ENCODE measurements at regions not wholly inside any gene's neighbourhood (a gene's known extent, or its start where the extent isn't known, plus 50 kb on each side); places are given as distances from the start of the nearest gene placed in this dataset.
"Not testable (repeated sequence)": the region's sequence is repeated elsewhere in the genome, so short reads cannot be mapped to it uniquely, and the experiment has no call there.

DNA sequence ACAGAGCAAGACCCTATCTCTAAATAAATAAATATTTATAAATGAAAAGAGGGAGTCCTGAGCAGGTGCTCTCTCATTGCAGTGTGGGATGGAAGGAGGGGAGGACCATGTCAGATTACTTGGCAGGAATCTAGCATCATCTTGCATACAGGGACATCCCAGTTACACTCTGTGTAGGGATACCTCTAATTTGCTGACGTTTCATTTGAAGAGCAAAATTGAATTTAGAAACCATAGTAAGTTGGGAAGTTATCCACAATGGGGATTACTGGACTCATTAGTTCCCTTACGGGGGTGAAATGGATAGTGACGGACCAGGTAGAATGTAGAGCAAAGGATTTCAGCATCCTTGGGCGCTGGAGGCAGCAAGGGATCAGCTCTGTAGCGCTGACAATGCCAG is 52.1 kb downstream of the ARHGEF18 start:
- DNase-seq, result no peak

DNA sequence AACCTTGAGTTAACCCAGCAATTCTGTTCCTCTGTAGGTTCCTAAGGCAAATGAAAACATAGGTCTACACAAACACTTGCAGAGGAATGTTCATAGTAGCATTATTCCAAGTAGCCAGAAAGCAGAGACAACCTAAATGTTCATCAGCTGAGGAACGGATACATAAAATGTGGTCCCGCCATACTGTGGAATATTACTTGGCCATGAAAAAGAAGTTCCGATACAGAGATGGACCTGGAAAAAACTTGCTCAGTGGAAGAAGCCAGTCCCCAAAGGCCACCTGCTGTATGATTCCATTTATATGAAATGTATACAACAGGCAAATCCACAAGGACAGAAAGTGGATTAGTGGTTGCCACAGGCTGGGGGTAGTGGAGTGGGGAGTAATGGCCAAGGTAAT is 53.0 kb downstream of the ARHGEF18 start:
- DNase-seq, result no peak

DNA sequence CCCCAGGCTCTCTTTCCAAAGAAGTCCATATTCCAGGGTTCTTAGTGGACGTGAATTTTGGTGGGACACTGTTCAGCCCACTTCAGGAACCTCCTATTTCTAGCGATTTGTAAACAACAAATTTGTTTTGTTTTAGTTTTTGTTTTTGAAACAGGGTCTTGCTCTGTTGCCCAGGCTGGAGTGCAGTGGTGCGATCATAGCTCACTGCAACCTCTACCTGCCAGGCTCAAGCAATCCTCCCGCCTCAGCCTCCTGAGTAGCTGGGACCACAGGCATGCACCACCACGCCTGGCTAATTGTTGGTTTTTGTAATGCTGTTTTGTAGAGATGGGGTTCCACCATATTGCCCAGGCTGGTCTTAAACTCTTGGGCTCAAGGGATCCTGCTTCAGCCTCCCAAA is 56.7 kb downstream of the ARHGEF18 start:
- DNase-seq, result not testable (repeated sequence)

GRCh38 chr19:7408251-7408650 is 59.5 kb downstream of the ARHGEF18 start:
- no peak for DNase-seq

- DNase-seq, result no peak
Measured at GRCh38 chr19:7410946-7411345, 62.2 kb downstream of the ARHGEF18 start.

DNA sequence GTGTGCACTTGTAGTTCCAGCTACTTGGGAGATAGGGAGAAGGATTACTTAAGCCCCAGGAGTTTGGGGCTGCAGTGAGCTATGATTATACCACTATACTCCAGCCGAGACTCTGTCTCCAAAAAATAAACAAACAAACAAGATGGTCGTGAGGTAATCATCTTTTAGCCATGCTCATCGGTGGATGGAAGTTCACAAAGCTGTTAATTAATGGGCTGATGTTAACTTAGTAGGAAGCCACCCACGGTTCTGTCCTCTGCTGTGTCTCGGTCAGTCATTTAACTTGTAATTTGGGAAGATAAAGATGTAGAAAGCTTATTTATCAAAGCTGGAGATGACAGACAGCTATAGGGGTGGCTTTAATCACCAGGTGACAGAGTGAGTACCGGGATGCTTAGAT is 64.9 kb downstream of the ARHGEF18 start:
- DNase-seq, result no peak

GRCh38 chr19:7415163-7415856 is 66.6 kb downstream of the ARHGEF18 start:
- DNase-seq, result peak in 2 of 3 donors; percentile 18 to 60

DNA sequence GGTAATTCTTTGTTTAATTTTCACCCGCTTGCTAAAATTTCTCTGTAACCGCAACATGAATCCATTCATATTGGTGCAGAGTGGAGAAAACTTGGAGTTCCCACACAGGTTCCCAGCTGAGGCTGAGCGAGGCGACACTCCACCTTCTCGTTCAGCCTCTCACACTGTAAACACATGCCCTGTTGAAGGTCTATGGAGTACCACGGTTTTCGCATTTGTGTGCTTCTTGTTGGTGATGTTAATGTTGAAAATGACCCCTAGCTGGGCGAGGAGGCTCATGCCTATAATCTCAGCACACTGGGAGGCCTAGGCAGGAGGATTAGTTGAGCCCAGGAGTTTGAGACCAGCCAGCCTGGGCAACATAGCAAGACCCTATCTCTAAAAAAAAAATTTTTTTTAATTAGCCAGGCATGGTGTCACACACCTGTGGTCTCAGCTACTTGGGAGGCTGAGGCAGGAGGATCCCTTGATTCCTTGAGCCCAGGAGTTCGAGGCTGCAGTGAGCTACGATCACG is 67.2 kb downstream of the ARHGEF18 start:
- no peak for DNase-seq

DNA sequence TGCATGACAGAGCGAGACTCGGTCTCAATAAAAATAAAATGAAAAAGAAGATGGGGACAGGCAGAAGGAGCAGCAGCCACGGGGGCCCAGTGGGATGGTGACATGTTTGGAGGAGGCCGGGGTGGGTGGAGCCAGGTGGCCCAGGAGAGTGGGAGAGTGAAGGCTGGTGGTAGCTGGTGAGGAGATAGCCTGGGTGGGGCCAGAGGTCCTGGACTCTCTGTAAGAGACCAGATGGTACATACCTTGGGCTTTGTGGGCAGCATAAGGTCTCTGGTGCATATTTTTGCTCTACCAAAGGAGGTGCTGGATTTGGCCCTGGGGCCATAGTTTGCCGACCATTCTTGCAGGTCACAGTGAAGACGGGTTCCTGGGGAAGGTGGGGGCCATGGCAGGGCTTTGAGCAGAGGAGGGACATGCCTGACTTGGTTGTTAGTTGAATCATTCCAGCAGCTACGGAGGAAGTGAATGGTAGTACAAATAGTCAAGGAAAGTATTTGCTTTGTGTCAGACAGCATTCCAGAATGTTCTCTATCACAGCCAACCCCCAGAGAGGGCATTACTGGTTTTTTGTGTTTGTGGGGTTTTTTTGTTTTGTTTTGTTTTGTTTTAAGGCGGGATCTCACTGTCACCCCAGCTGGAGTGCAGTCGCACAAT is 69.1 kb downstream of the ARHGEF18 start:
- no peak for DNase-seq

DNA sequence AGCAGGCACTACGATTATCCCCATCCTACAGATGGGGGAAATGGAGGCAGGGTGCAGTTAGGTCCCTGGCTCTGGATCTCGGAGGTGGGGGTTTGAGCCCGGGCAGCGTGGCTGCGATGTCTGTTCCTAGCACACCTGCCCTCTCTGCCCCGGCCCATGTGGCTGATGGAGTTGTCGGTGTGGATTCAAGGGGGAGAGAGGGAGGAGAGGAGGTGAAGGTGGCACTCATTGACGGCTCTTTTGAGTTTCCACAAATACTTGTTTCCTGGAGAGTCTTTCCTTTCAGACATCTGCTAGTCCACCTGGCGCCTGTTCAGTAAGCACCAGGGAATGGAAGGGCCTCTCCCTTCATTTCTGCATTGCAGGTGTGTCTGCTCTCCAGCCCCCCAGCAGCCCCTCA is 69.9 kb downstream of the ARHGEF18 start:
- DNase-seq, result no peak

DNA sequence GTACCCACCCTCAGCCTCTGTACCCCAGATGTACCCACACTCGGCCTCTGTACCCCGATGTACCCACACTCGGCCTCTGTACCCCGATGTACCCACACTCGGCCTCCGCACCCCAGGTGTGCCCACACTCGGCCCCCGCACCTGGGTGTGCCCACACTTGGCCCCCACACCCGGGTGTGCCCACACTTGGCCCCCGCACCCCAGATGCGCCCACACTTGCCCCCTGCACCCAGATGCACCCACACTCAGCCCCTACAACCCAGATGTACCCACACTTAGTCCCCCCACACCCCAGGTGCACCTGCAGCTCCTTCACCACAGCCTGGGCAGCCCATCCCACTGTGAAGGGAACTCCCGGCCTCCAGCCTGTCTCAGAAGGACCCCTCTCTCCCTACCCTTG is 69.7 kb downstream of the PEX11G start:
- DNase-seq, result no peak

DNA sequence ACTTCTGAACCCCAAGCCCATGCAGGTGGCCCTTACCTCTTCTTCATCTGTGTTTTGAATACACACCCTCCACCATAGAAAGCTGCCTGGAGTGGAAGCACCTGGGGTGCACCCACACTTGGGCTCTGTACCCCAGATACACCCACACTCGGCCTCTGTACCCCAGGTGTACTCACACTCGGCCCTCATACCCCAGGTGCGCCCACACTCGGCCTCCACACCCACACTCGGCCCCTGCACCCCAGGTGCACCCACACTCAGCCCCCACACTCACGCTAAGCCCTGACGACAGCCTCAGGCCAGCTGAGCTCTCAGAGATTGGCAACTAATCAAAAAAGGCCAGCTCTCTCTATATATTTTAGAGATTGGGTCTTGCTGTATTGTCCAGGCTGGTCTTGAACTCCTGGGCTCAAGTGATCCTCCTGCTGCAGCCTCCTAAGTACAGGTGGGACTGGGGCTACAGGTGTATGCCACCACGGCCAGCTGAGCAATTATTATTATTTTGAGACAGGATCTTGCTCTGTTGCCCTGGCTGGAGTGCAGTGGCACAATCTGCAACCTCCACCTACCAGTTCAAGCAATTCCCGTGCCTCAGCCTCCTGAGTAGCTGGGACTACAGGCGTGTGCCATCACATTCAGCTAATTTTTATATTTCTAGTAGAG is 68.9 kb downstream of the PEX11G start:
- DNase-seq, result no peak

- DNase-seq, result no peak
Measured at GRCh38 chr19:7421941-7422744, 66.7 kb downstream of the PEX11G start.
